ENCODE measurements at regions not wholly inside any gene's neighbourhood (a gene's known extent, or its start where the extent isn't known, plus 50 kb on each side); places are given as distances from the start of the nearest gene placed in this dataset.

GRCh38 chr11:111077530-111078322, 167.8 kb upstream of the POU2AF2 start:
- Mint-ChIP-seq H3K4me1 (peaks cover 23% of the 10 kb centered on the region), H3K27ac (no peak overlapping the region), H3K36me3 (ENCODE audit: low read depth) (no peaks in the 10 kb centered on the region), H3K9me3 (no peaks in the 10 kb centered on the region), H3K4me3 (no peak overlapping the region), H3K27me3 (ENCODE audit: low read depth, poor library complexity) (peaks cover 7% of the 10 kb centered on the region)
- no peak for DNase-seq
- no peak for TF ChIP-seq CTCF (IDR thresholded peaks at IDR 0.05)

- Mint-ChIP-seq H3K9me3 (peaks cover 29% of the 10 kb centered on the region), H3K4me1 (peaks cover under 1% of the 10 kb centered on the region), H3K4me3 (no peak overlapping the region), H3K27ac (no peak overlapping the region), H3K36me3 (ENCODE audit: low read depth) (no peaks in the 10 kb centered on the region), H3K27me3 (ENCODE audit: low read depth, poor library complexity) (peaks cover 4% of the 10 kb centered on the region)
- TF ChIP-seq CTCF (IDR thresholded peaks at IDR 0.05): no peak
- no peak for DNase-seq
These were observed 176.5 kb upstream of the POU2AF2 start for GRCh38 chr11:111069066-111069465.

- peaks cover 5% of the 10 kb centered on the region for H3K4me1 Mint-ChIP-seq
- H3K36me3 Mint-ChIP-seq (ENCODE audit: low read depth): no peaks in the 10 kb centered on the region
- peaks cover 29% of the 10 kb centered on the region for H3K9me3 Mint-ChIP-seq
- H3K27ac Mint-ChIP-seq: no peak overlapping the region
- H3K4me3 Mint-ChIP-seq: no peak overlapping the region
- no peak for DNase-seq
- H3K27me3 Mint-ChIP-seq (ENCODE audit: low read depth, poor library complexity): peaks cover 4% of the 10 kb centered on the region
- TF ChIP-seq CTCF (IDR thresholded peaks at IDR 0.05): no peak
These were observed 177.5 kb upstream of the POU2AF2 start for GRCh38 chr11:111067994-111068393.

- Mint-ChIP-seq H3K36me3 (ENCODE audit: low read depth) (no peaks in the 10 kb centered on the region), H3K4me1 (peaks cover 5% of the 10 kb centered on the region), H3K9me3 (peaks cover 29% of the 10 kb centered on the region), H3K27me3 (ENCODE audit: low read depth, poor library complexity) (peaks cover 4% of the 10 kb centered on the region), H3K4me3 (no peak overlapping the region), H3K27ac (no peak overlapping the region)
- no peak for TF ChIP-seq CTCF (IDR thresholded peaks at IDR 0.05)
- no peak for DNase-seq
These were observed 178.7 kb upstream of the POU2AF2 start for GRCh38 chr11:111066846-111067245.

GRCh38 chr11:111063726-111064517, 181.6 kb upstream of the POU2AF2 start:
- Mint-ChIP-seq H3K27ac (no peak overlapping the region), H3K4me1 (peaks cover 5% of the 10 kb centered on the region), H3K4me3 (no peak overlapping the region), H3K36me3 (ENCODE audit: low read depth) (no peaks in the 10 kb centered on the region), H3K27me3 (ENCODE audit: low read depth, poor library complexity) (no peaks in the 10 kb centered on the region), H3K9me3 (peaks cover 20% of the 10 kb centered on the region)
- TF ChIP-seq CTCF (IDR thresholded peaks at IDR 0.05): no peak
- DNase-seq: no peak
